AG04450 (cell line): ENCODE measurements at regions not wholly inside any gene's neighbourhood (a gene's known extent, or its start where the extent isn't known, plus 50 kb on each side); places are given as distances from the start of the nearest gene placed in this dataset.

Experiments used
- CTCF ChIA-PET: fragments of 300-600, 350-600 bp; formaldehyde crosslinking; extraction: SDS; loops from one replicate; lab custom pipeline; 2022; ENCODE audit warnings: antibody characterized with exemption, inconsistent platforms; lab: Charles Lee
- POLR2A ChIA-PET: fragments of 350-600 bp; formaldehyde crosslinking; extraction: SDS; loops from one replicate; lab custom pipeline; 2021; ENCODE audit warnings: antibody characterized with exemption, inconsistent platforms; lab: Yijun Ruan, JAX
- DNase-seq: peaks from one replicate; pipeline ENCODE4 v3.0.0-alpha.2; 2011; ENCODE audit warnings: low read depth, low spot score
- H3K27ac ChIP-seq: one replicate; pipeline ENCODE4 v1.5.1; 2012; ENCODE audit warnings: low read depth, low read length, control low read depth
- H3K27me3 ChIP-seq: one replicate; pipeline ENCODE4 v1.6.0; 2012; ENCODE audit warnings: low read length; ENCODE audit not compliant: control insufficient read depth, insufficient read depth
- H3K4me3 ChIP-seq: 2 replicates; pipeline ENCODE4 v1.5.1; 2011; ENCODE audit warnings: mild to moderate bottlenecking, low read depth, low read length, control low read depth
- H3K9me3 ChIP-seq: 2 replicates; pipeline ENCODE4 v1.5.1; 2012; ENCODE audit warnings: low read length; ENCODE audit not compliant: control insufficient read depth, insufficient read depth
- CTCF ChIP-seq: IDR thresholded peaks from 2 replicates; pipeline ENCODE4 v1.5.1; 2011; ENCODE audit warnings: low read depth, low read length, control low read depth, inconsistent platforms

- ChIA-PET CTCF (no interaction called here), POLR2A (no interaction called here)
- Histone ChIP-seq H3K4me3 (no peak overlapping the region), H3K9me3 (no peaks in the 10 kb centered on the region), H3K27me3 (no peaks in the 10 kb centered on the region), H3K27ac (no peak overlapping the region)
- no peak for TF ChIP-seq CTCF
- no peak for DNase-seq
Observed at GRCh38 chr11:90542092-90542491, 319.2 kb upstream of the CHORDC1 start.

GRCh38 chr11:90536301-90536700, 313.5 kb upstream of the CHORDC1 start:
- Histone ChIP-seq H3K27me3 (no peaks in the 10 kb centered on the region), H3K27ac (no peak overlapping the region), H3K4me3 (no peak overlapping the region), H3K9me3 (0 out of 2 replicates have a peak, but pooled peaks cover 2% of the 10 kb centered on the region)
- no peak for DNase-seq
- ChIA-PET POLR2A (no interaction called here), CTCF (interaction anchor here (0.6 kb wide), 1 partner anchor 421 kb away, joined by 3 read pairs; no protein-coding TSS in a partner anchor)
- no peak for TF ChIP-seq CTCF

- Histone ChIP-seq H3K9me3 (peaks cover 2% of the 10 kb centered on the region; the same call in 1 of the 2 replicates), H3K27ac (no peak overlapping the region), H3K27me3 (no peaks in the 10 kb centered on the region), H3K4me3 (no peak overlapping the region)
- no peak for DNase-seq
- ChIA-PET CTCF (no interaction called here), POLR2A (no interaction called here)
- TF ChIP-seq CTCF, result no peak
Observed at GRCh38 chr11:90532125-90532524, 309.3 kb upstream of the CHORDC1 start.

- H3K27me3 ChIP-seq, result no peaks in the 10 kb centered on the region
- no peak for TF ChIP-seq CTCF
- H3K4me3 ChIP-seq, result no peak overlapping the region
- ChIA-PET CTCF (no interaction called here), POLR2A (no interaction called here)
- no peak for DNase-seq
- peaks cover 2% of the 10 kb centered on the region; the same call in 1 of the 2 replicates for H3K9me3 ChIP-seq
- H3K27ac ChIP-seq, result no peak overlapping the region
Observed at GRCh38 chr11:90531001-90531400, 308.2 kb upstream of the CHORDC1 start.

GRCh38 chr11:90525962-90526361, 303.1 kb upstream of the CHORDC1 start:
- Histone ChIP-seq H3K27ac (no peak overlapping the region), H3K9me3 (no peaks in the 10 kb centered on the region; the same call in 1 of the 2 replicates), H3K27me3 (no peaks in the 10 kb centered on the region), H3K4me3 (no peak overlapping the region)
- ChIA-PET POLR2A (no interaction called here), CTCF (no interaction called here)
- no peak for DNase-seq
- TF ChIP-seq CTCF, result no peak
